Mucosa of descending colon (tissue), 3 donors: ENCODE measurements at regions not wholly inside any gene's neighbourhood (a gene's known extent, or its start where the extent isn't known, plus 50 kb on each side); places are given as distances from the start of the nearest gene placed in this dataset.
A peak's percentile ranks its signal among the peaks of the same experiment; 100 is the strongest.

Experiments used
- ATAC-seq: fragments of 200-7000 bp; cut with Tn5 transposase; one replicate; pipeline ENCODE4 v1.9.1; 2020; ENCODE audit warnings: mild to moderate bottlenecking, moderate library complexity
- DNase-seq, 3 donors: peaks; one replicate each; pipeline ENCODE4 v3.0.0-alpha.2; 2020
- H3K36me3 ChIP-seq: fragments of 200-600 bp; one replicate; pipeline ENCODE4 v1.8.0; 2021; ENCODE audit warnings: low read depth, mild to moderate bottlenecking
- H3K4me1 ChIP-seq: fragments of 200-600 bp; one replicate; pipeline ENCODE4 v1.8.0; 2021; ENCODE audit warnings: low read depth, mild to moderate bottlenecking
- H3K4me3 ChIP-seq: fragments of 200-600 bp; one replicate; pipeline ENCODE4 v1.8.0; 2021; ENCODE audit warnings: mild to moderate bottlenecking
- H3K9me3 ChIP-seq: fragments of 200-600 bp; one replicate; pipeline ENCODE4 v1.8.0; 2021; ENCODE audit warnings: mild to moderate bottlenecking
- CTCF ChIP-seq: fragments of 200-600 bp; IDR thresholded peaks from one replicate; pipeline ENCODE4 v1.8.0; 2022; ENCODE audit warnings: antibody characterized with exemption, mild to moderate bottlenecking
- intact Hi-C, 2 donors: fragments of 100-400 bp; cut with DNase I in 1 of 2; cut with micrococcal nuclease in 1 of 2; formaldehyde crosslinking; loops; one replicate each; pipeline versions ENCODE4 v1.11.0 to v1.11.1; 2022; cut with DNase I, micrococcal nuclease
- donor health status: DM: no; HTN: no; CAD: no; lungs with moderate emphysema.
- donor health status: DM: no; HTN: no; CAD: no.
- donor health status: DM: no; HTN: yes; CAD: no.

GRCh38 chr1:45258059-45258650 is 51.8 kb upstream of the ZSWIM5 start:
- intact Hi-C loops, result no loop called here
- no peak for ATAC-seq
- H3K36me3 ChIP-seq, result no peaks in the 10 kb centered on the region

GRCh38 chr1:45259053-45259452 is 52.6 kb upstream of the ZSWIM5 start:
- intact Hi-C loops, result no loop called here
- no peak for ATAC-seq

More at GRCh38 chr1:45258059-45258650, 51.8 kb upstream of the ZSWIM5 start:
- Histone ChIP-seq H3K4me3 (no peak overlapping the region), H3K4me1 (peaks cover 11% of the 10 kb centered on the region), H3K9me3 (peaks cover 20% of the 10 kb centered on the region)
- no peak for TF ChIP-seq CTCF
- DNase-seq, result no peak

GRCh38 chr1:45260244-45260643 is 53.8 kb upstream of the ZSWIM5 start:
- no peak for DNase-seq
- Histone ChIP-seq H3K36me3 (no peaks in the 10 kb centered on the region), H3K9me3 (peaks cover 20% of the 10 kb centered on the region), H3K4me3 (no peak overlapping the region), H3K4me1 (no peaks in the 10 kb centered on the region)
- intact Hi-C loops, result no loop called here
- no peak for TF ChIP-seq CTCF
- no peak for ATAC-seq

More at GRCh38 chr1:45259053-45259452, 52.6 kb upstream of the ZSWIM5 start:
- Histone ChIP-seq H3K36me3 (no peaks in the 10 kb centered on the region), H3K9me3 (peaks cover 20% of the 10 kb centered on the region), H3K4me1 (peaks cover 10% of the 10 kb centered on the region), H3K4me3 (no peak overlapping the region)
- TF ChIP-seq CTCF, result no peak
- DNase-seq, result no peak

GRCh38 chr1:45263132-45263531 is 56.7 kb upstream of the ZSWIM5 start:
- no peak for TF ChIP-seq CTCF
- intact Hi-C loops, result no loop called here
- H3K9me3 ChIP-seq, result peaks cover 13% of the 10 kb centered on the region
- DNase-seq (no peak), ATAC-seq (no peak)
- H3K36me3 ChIP-seq, result no peaks in the 10 kb centered on the region
- no peak overlapping the region for H3K4me3 ChIP-seq
- no peaks in the 10 kb centered on the region for H3K4me1 ChIP-seq

GRCh38 chr1:45265244-45265643 is 58.8 kb upstream of the ZSWIM5 start:
- Histone ChIP-seq H3K36me3 (no peaks in the 10 kb centered on the region), H3K9me3 (no peaks in the 10 kb centered on the region), H3K4me3 (no peak overlapping the region), H3K4me1 (no peaks in the 10 kb centered on the region)
- no peak for TF ChIP-seq CTCF
- DNase-seq (no peak), ATAC-seq (peak; percentile 51)
- intact Hi-C loops, result no loop called here
